Mesothelial cell of epicardium (in vitro differentiated cells): ENCODE measurements at regions not wholly inside any gene's neighbourhood (a gene's known extent, or its start where the extent isn't known, plus 50 kb on each side); places are given as distances from the start of the nearest gene placed in this dataset.

Experiments
- DNase-seq, 2 experiments: peaks; one replicate each; pipeline ENCODE4 v3.0.0; 2021; ENCODE audit warnings: low spot score in 2 of 2; ENCODE audit not compliant: unreplicated experiment in 2 of 2
- H3K27ac Mint-ChIP-seq: 2 replicates; pipeline ENCODE4 v1.8.0; 2021; ENCODE audit warnings: mixed read lengths
- H3K27me3 Mint-ChIP-seq: 2 replicates; pipeline ENCODE4 v1.8.0; 2021; ENCODE audit warnings: low read depth, mixed read lengths
- H3K36me3 Mint-ChIP-seq: 2 replicates; pipeline ENCODE4 v1.8.0; 2021; ENCODE audit warnings: mixed read lengths
- H3K4me1 Mint-ChIP-seq: 2 replicates; pipeline ENCODE4 v1.8.0; 2021; ENCODE audit warnings: mixed read lengths
- H3K4me3 Mint-ChIP-seq: 2 replicates; pipeline ENCODE4 v1.8.0; 2021; ENCODE audit warnings: mild to moderate bottlenecking, moderate library complexity, mixed read lengths
- H3K9me3 Mint-ChIP-seq: 2 replicates; pipeline ENCODE4 v1.8.0; 2021; ENCODE audit warnings: mixed read lengths
- TF ChIP-seq, protein P1 (sequence below): fragments of 200-600 bp; sonication (generic); IDR thresholded peaks from one replicate; pipeline ENCODE4 v1.5.0; 2021; ENCODE audit warnings: antibody characterized with exemption; ENCODE audit not compliant: unreplicated experiment

DNA sequence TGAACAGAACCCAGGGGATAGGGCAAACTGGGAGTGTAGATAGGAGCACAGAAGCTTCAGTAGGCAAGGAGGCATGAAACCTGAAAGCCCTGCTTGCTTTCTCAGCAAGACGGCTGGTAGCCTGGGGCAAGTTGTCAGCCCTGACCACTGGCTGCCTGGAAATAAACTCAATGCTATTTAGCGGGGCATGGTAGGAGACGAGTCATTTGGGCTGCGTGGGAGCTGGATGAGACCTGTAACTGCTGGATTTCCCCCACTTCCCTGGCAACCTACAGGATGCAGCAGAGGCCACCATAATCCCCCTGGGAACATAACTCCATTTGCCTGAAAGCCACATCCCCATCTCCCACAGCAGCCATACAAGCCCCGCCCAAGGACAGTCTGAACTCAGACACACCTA is 332.6 kb upstream of the TBX18 start:
- Mint-ChIP-seq H3K4me1 (no peaks in the 10 kb centered on the region), H3K9me3 (peaks cover 61% of the 10 kb centered on the region), H3K27me3 (no peaks in the 10 kb centered on the region), H3K36me3 (no peaks in the 10 kb centered on the region), H3K4me3 (no peak overlapping the region), H3K27ac (no peak overlapping the region)
- DNase-seq, result no peak
- TF ChIP-seq, protein P1, sequence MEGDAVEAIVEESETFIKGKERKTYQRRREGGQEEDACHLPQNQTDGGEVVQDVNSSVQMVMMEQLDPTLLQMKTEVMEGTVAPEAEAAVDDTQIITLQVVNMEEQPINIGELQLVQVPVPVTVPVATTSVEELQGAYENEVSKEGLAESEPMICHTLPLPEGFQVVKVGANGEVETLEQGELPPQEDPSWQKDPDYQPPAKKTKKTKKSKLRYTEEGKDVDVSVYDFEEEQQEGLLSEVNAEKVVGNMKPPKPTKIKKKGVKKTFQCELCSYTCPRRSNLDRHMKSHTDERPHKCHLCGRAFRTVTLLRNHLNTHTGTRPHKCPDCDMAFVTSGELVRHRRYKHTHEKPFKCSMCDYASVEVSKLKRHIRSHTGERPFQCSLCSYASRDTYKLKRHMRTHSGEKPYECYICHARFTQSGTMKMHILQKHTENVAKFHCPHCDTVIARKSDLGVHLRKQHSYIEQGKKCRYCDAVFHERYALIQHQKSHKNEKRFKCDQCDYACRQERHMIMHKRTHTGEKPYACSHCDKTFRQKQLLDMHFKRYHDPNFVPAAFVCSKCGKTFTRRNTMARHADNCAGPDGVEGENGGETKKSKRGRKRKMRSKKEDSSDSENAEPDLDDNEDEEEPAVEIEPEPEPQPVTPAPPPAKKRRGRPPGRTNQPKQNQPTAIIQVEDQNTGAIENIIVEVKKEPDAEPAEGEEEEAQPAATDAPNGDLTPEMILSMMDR, result no peak

DNA sequence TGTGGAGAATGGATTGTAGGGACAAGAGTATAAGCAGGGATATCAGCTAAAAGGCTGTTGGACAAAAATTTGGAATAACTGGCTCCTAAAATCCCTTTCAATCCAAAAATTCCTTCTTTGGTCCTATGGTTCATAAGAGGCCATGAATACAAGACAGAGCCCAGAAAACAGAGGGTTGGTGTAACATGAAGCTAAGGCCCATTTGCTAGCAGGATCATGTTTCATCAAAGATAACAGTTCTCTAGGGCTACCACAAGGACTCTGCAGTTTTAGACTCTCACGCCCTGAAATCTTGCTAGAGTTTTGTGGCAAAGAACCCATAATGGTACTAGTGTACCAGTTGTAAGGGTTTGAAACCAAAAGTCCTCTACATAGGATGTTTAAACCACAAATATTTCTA is 327.8 kb upstream of the TBX18 start:
- Mint-ChIP-seq H3K4me1 (no peaks in the 10 kb centered on the region), H3K27me3 (no peaks in the 10 kb centered on the region), H3K36me3 (no peaks in the 10 kb centered on the region), H3K4me3 (no peak overlapping the region), H3K27ac (no peak overlapping the region), H3K9me3 (peaks cover 22% of the 10 kb centered on the region)
- TF ChIP-seq, protein P1, result no peak
- DNase-seq, result no peak

DNA sequence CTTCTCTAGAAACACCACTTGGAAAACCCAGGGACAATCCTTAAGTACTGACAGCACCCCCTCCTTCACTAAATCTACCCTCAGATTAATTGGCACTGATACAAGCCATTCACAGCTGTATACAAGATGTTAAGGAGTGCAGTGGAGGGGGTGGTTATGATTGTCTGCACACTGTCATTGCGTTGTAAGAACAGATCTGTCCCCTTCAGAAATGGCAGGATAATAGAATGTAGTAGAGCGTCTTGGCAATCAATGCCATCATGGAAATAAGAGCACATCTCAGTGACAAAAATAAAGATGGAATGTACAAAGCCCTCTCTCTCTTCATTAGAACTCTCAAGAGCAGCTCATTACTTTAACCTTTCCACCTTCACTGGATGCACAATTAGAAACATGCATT is 324.9 kb upstream of the TBX18 start:
- Mint-ChIP-seq H3K4me3 (no peak overlapping the region), H3K36me3 (no peaks in the 10 kb centered on the region), H3K9me3 (peaks cover 6% of the 10 kb centered on the region), H3K27me3 (no peaks in the 10 kb centered on the region), H3K27ac (no peak overlapping the region), H3K4me1 (no peaks in the 10 kb centered on the region)
- DNase-seq, result no peak
- TF ChIP-seq, protein P1, result no peak

DNA sequence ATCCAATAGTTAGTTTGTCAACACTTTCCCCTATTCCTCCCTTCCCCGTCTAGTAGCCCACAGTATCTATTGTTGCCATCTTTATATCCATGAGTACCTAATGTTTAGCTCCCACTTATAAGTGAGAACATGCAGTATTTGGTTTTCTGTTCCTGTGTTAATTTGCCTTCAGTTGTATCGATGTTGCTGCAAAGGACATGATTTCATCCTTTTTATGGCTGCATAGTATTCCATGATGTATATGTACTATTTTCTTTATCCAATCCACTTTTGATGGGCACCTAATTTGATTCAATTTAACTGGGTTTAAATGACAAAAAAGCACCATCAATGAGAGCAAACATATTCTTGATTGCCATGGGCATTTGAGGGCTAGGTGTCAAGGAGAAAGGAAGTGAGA is 321.5 kb upstream of the TBX18 start:
- Mint-ChIP-seq H3K4me1 (no peaks in the 10 kb centered on the region), H3K4me3 (no peak overlapping the region)
- TF ChIP-seq, protein P1, result no peak

DNA sequence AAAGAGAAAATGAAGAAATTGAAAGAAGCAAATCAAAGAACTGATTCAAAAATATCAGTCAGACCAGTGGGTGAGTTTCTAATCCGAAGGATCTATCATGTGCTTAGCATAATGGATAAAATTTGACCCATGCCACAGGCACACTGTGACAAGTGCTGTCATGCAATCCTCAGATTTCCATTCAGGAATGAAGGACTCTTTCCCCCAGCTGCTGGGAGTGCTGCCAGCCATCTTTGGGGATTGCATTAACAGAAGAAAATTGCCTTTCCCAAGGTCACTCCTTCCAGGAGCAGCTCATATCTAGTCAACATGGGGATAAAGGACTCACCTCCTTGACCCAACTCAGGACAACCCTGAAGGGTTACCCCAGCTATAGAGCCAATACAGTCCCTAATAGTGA is 316.7 kb upstream of the TBX18 start:
- no peak for DNase-seq
- Mint-ChIP-seq H3K27ac (no peak overlapping the region), H3K9me3 (no peaks in the 10 kb centered on the region), H3K4me1 (peaks cover 11% of the 10 kb centered on the region), H3K36me3 (no peaks in the 10 kb centered on the region), H3K27me3 (peaks cover 14% of the 10 kb centered on the region), H3K4me3 (no peak overlapping the region)
- TF ChIP-seq, protein P1, result no peak

More for the DNA sequence above, 321.5 kb upstream of the TBX18 start:
- Mint-ChIP-seq H3K27me3 (peaks cover 9% of the 10 kb centered on the region), H3K9me3 (no peaks in the 10 kb centered on the region), H3K27ac (no peak overlapping the region), H3K36me3 (no peaks in the 10 kb centered on the region)
- DNase-seq, result no peak

DNA sequence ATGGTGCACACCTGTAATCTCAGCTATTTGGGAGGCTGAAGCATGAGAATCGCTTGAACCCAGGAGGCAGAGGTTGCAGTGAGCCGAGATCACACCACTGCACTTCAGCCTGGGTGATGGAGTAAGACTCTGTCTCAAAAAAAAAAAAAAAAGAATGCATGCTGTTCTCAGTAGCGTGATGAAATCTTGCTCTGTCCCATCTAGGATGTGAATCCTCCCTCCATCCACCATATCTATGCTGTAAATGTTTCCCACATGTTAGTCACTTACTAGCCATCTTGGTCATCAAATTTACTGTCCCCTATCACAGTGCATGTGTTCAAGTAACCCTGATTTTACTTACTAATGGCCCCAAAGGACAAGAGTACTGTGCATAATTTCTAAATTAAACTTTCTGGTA is 315.4 kb upstream of the TBX18 start:
- Mint-ChIP-seq H3K9me3 (peaks cover 3% of the 10 kb centered on the region), H3K36me3 (no peaks in the 10 kb centered on the region), H3K4me3 (no peak overlapping the region), H3K27me3 (peaks cover 14% of the 10 kb centered on the region), H3K4me1 (peaks cover 11% of the 10 kb centered on the region), H3K27ac (no peak overlapping the region)
- TF ChIP-seq, protein P1, result no peak
- DNase-seq, result no peak
